ENCODE measurements at regions not wholly inside any gene's neighbourhood (a gene's known extent, or its start where the extent isn't known, plus 50 kb on each side); places are given as distances from the start of the nearest gene placed in this dataset.

- TF ChIP-seq, protein P1, sequence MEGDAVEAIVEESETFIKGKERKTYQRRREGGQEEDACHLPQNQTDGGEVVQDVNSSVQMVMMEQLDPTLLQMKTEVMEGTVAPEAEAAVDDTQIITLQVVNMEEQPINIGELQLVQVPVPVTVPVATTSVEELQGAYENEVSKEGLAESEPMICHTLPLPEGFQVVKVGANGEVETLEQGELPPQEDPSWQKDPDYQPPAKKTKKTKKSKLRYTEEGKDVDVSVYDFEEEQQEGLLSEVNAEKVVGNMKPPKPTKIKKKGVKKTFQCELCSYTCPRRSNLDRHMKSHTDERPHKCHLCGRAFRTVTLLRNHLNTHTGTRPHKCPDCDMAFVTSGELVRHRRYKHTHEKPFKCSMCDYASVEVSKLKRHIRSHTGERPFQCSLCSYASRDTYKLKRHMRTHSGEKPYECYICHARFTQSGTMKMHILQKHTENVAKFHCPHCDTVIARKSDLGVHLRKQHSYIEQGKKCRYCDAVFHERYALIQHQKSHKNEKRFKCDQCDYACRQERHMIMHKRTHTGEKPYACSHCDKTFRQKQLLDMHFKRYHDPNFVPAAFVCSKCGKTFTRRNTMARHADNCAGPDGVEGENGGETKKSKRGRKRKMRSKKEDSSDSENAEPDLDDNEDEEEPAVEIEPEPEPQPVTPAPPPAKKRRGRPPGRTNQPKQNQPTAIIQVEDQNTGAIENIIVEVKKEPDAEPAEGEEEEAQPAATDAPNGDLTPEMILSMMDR (IDR thresholded peaks at IDR 0.05), result no peak
- no peak for TF ChIP-seq POLR2A (IDR thresholded peaks at IDR 0.05)
Measured at GRCh38 chr18:41751161-41751560, 203.9 kb upstream of the PIK3C3 start.

Data from testis (tissue), 2 donors.